HG03442 (cell line): ENCODE measurements at regions not wholly inside any gene's neighbourhood (a gene's known extent, or its start where the extent isn't known, plus 50 kb on each side); places are given as distances from the start of the nearest gene placed in this dataset.
"Not testable (repeated sequence)": the region's sequence is repeated elsewhere in the genome, so short reads cannot be mapped to it uniquely, and the experiment has no call there.

ENCODE experiments used
- ATAC-seq: cut with Tn5 transposase; IDR thresholded peaks from one replicate; pipeline ENCODE4 v1.9.1; 2021; ENCODE audit warnings: mild to moderate bottlenecking, moderate library complexity; ENCODE audit not compliant: unreplicated experiment

- no peak for ATAC-seq
Observed at GRCh38 chr5:165309446-165309845, 1804.0 kb downstream of the MAT2B start.

GRCh38 chr5:165310031-165310430 is 1804.6 kb downstream of the MAT2B start:
- no peak for ATAC-seq

GRCh38 chr5:165321912-165322311 is 1816.5 kb downstream of the MAT2B start:
- no peak for ATAC-seq

- no peak for ATAC-seq
Observed at GRCh38 chr5:165325221-165325620, 1819.8 kb downstream of the MAT2B start.

- no peak for ATAC-seq
Observed at GRCh38 chr5:165327631-165328030, 1822.2 kb downstream of the MAT2B start.

- ATAC-seq = no peak
Observed at GRCh38 chr5:165328846-165329245, 1823.4 kb downstream of the MAT2B start.

- no peak for ATAC-seq
Observed at GRCh38 chr5:165333623-165334022, 1828.2 kb downstream of the MAT2B start.

GRCh38 chr5:165334201-165334600 is 1828.8 kb downstream of the MAT2B start:
- no peak for ATAC-seq

GRCh38 chr5:165349735-165350134 is 1844.3 kb downstream of the MAT2B start:
- ATAC-seq = no peak

GRCh38 chr5:165351342-165351741 is 1845.9 kb downstream of the MAT2B start:
- no peak for ATAC-seq

GRCh38 chr5:165360366-165360765 is 1854.9 kb downstream of the MAT2B start:
- no peak for ATAC-seq

- ATAC-seq = no peak
Observed at GRCh38 chr5:165360784-165361542, 1855.5 kb downstream of the MAT2B start.

GRCh38 chr5:165370233-165370632 is 1864.8 kb downstream of the MAT2B start:
- ATAC-seq = no peak

- no peak for ATAC-seq
Observed at GRCh38 chr5:165370794-165371193, 1865.4 kb downstream of the MAT2B start.

GRCh38 chr5:165375201-165375600 is 1869.8 kb downstream of the MAT2B start:
- no peak for ATAC-seq

GRCh38 chr5:165393839-165394238 is 1888.4 kb downstream of the MAT2B start:
- no peak for ATAC-seq

- ATAC-seq = no peak
Observed at GRCh38 chr5:165397516-165397915, 1892.1 kb downstream of the MAT2B start.

GRCh38 chr5:165400086-165400485 is 1894.7 kb downstream of the MAT2B start:
- no peak for ATAC-seq

- no peak for ATAC-seq
Observed at GRCh38 chr5:165404917-165405316, 1899.5 kb downstream of the MAT2B start.

GRCh38 chr5:165405340-165405739 is 1899.9 kb downstream of the MAT2B start:
- ATAC-seq = no peak

GRCh38 chr5:165407352-165407751 is 1901.9 kb downstream of the MAT2B start:
- no peak for ATAC-seq

GRCh38 chr5:165410476-165410875 is 1905.1 kb downstream of the MAT2B start:
- no peak for ATAC-seq

GRCh38 chr5:165411532-165411931 is 1906.1 kb downstream of the MAT2B start:
- not testable (repeated sequence) for ATAC-seq
